ENCODE measurements at regions not wholly inside any gene's neighbourhood (a gene's known extent, or its start where the extent isn't known, plus 50 kb on each side); places are given as distances from the start of the nearest gene placed in this dataset.

- no peak for DNase-seq
Measured at GRCh38 chrX:137366018-137366633, 199.8 kb upstream of the ZIC3 start.

DNA sequence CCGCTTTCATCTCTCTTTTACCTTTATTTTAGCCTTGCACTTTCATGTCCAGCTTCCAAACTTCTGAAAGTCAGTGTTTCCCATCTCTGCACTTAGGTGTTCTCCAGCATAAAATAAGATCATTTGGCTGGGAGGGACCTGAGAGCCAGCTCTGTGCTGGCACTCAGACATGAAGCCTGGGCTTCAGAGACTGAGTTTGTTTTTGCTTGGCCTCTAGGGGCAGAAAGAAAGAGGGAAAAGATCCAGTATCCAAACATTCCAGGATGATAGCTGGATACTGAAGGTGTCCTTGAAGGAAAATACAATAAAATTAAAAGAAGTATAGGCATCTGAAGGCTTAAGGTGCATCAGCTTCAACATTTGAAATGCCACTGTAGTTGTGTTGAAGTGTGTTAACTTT lies 202.4 kb upstream of the ZIC3 start:
- no peak for DNase-seq

DNA sequence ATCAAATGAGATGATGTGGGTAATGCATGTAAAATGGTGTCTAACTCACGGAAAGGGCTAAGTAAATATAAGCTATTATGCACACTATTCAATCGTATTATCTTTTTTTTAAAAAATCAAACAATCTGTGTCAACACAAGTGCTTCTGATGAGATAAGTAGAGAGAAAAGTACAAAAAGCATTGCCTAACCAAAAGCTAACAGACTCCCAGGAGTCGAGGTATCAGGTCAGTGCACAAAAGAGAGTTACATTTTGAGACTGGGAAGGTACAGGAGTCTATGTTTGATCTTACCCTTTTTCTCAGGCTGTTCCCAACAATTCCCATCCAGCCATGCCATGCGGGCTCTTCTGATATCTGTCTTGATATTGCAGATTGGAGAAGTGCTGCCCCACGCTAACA lies 203.3 kb upstream of the ZIC3 start:
- no peak for DNase-seq

- no peak for DNase-seq
Measured at GRCh38 chrX:137354851-137355250, 211.1 kb upstream of the ZIC3 start.

GRCh38 chrX:137353404-137353803 lies 212.5 kb upstream of the ZIC3 start:
- DNase-seq = no peak

- DNase-seq = no peak
Measured at GRCh38 chrX:137352101-137352660, 213.7 kb upstream of the ZIC3 start.

- DNase-seq = no peak
Measured at GRCh38 chrX:137342969-137343368, 223.0 kb upstream of the ZIC3 start.

- no peak for DNase-seq
Measured at GRCh38 chrX:137313627-137314026, 252.3 kb upstream of the ZIC3 start.

DNA sequence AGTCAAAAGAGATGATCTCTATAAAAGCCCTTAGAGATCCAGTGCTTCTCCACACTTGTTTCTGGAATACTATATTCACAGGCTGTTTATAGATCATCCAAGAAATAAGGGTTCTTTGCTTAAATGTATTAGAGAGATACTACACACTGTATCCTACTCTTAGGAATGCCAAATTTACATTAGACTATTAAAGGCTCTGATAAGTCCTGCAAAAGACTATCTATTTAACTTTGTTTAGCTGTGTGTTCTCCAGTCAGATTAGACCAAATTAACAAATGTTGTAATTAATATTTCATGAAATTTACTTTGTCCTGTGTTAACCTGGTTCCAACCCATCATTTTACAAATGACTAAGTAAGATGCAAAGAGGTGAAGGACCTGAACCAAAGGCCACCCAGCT lies 260.5 kb upstream of the ZIC3 start:
- DNase-seq = no peak

- DNase-seq = no peak
Measured at GRCh38 chrX:137297167-137297566, 263.4 kb upstream of the GPR101 start.

DNA sequence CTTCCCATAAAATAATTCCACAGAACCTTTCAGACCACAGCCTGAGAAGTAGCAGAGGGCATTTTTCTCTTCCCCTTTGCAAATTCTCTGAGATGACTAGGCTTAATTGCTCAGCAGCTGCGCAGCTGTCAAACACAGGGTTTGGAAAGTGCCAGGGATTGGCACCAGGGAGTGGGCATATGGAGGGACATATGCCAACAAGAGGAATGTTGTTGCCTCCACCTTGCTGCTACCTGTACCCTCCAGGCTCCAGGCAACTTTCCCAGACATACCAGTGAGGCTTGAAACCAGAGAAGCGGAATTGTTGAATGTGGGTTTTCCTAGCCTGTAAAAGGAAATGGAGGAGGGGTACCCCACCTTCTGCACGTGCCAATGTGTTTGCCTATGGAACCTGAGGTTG lies 256.2 kb upstream of the GPR101 start:
- DNase-seq = no peak

GRCh38 chrX:137287191-137287590 lies 253.4 kb upstream of the GPR101 start:
- no peak for DNase-seq

DNA sequence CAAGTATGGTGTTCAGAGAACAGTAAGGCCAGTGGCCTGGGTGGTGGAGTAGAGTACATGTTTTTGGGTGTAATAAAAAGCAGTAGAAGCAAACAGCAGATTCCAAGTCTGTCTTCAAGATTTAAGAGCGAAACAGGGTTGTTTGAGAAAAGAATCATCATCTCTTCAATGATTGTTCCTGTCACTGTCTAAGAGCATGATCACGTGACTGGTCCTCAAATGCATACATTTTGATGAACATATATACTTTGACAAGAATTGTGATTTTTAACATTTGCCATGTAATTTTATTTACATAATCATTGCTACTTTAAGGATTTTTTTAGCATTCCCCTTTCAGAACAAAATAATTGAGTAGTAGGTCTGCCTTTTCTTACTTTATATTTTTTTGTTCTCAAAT lies 252.6 kb upstream of the GPR101 start:
- no peak for DNase-seq

- no peak for DNase-seq
Measured at GRCh38 chrX:137278825-137279224, 245.0 kb upstream of the GPR101 start.

- DNase-seq = no peak
Measured at GRCh38 chrX:137263374-137263773, 229.6 kb upstream of the GPR101 start.

DNA sequence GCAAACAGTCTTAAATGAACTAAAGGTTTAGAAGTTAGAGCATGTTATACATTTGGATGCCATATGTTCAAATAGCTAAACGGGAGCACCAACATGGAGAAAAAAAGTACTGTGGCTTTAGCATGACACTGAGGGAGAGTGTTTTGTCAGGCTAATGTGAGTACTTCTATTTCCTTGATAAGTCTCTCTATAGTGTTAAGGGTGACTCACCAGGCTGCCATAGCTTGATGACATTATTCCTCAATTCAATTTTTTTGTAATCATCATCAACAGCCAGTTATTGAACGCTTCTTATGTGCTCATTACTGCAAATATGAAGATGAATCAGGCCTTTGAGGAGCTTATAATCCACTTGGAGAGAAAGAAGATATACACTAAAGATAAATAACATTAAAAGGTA lies 211.4 kb upstream of the GPR101 start:
- DNase-seq = no peak

DNA sequence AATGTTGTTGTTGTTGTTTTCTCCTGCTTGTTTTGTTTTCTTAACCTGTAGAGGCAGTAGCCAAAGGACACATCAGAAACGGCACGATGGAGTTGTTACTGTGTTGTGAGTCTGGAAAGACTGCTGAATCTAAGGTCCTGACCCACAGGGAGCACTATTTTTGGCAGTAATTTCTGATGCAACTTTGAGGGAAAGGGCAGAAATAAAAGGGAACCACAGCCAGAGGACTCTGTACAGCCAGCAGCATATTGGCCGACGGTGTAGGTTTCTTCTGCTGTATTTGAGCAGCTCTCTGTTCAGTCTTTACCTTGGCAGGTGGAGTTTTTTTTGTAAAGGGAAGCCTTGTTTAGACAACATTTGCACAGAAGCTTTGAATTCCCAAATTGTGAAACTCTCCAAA lies 203.0 kb upstream of the GPR101 start:
- no peak for DNase-seq

DNA sequence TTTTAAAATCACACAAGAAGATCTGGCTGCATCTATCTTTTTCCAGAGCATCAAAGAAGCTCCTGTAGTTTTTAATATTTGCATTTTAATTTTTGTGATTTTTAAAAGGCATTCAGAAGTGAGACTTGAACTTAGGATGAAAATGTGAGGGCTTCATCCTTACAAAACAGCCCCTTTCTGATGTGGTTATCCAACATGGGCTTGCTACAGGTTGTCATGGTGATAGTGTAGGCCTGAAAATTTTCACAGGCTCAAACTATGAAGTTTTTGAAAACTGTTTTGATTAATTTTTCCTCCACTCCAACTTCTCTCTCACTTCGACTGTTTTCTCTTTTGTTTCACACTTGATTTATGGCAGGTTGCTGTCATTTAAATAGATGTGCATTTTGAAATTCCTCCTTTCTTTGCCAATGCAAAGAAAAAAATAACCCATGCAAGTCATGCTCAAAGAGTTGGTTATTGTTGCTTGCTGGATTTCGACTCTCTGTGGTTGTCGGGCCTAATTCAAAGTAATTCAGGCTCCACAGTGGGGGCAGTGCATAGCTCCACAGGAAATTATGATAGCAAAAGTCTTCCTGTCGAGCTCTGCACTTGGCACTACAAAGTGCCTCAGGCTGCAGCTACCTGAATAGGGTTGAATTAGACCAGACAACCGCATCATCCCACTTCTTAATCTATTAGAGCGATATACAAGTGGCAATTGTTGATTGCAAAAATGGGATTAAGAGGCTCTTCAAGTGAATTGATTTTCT lies 201.0 kb upstream of the GPR101 start:
- no peak for DNase-seq

DNA sequence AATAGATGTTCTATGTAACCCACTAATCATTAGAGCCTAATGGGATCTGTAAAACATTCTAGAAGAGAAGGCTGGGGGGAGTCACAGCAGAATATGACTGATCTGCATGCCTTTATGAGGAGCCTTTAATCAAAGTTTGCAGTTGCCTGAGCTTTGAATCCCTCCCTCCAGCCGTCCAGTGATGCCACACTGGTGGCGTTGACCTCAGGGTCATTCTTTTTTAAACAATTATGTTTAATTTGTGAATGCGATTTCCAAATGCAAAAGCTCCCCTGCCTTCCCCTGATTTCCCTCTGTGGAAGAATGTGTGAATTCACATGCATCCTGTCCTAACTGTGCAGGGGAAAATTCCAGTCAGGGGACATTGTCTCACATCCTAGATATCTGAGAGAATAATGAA lies 199.7 kb upstream of the GPR101 start:
- DNase-seq = no peak

DNA sequence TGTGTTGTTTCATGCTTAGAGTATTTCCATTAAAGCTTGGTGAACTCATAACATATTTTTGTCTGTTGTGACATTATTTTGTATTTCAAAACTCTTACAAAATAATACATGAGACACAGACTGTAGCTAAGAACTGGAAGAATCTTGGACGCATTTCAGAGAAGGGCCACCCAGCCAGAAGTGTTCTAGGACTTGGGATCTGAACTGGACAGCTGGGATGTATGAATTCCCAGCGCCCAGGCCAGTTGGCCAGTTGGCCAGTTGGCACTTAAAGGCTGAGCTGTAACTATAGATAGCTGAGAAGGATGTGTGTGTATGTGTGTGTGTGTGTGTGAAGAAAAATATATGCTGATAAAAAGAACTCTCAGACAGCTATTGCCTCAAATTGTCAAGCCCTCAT lies 193.4 kb upstream of the GPR101 start:
- DNase-seq = no peak

GRCh38 chrX:137215467-137215866 lies 181.7 kb upstream of the GPR101 start:
- no peak for DNase-seq

DNA sequence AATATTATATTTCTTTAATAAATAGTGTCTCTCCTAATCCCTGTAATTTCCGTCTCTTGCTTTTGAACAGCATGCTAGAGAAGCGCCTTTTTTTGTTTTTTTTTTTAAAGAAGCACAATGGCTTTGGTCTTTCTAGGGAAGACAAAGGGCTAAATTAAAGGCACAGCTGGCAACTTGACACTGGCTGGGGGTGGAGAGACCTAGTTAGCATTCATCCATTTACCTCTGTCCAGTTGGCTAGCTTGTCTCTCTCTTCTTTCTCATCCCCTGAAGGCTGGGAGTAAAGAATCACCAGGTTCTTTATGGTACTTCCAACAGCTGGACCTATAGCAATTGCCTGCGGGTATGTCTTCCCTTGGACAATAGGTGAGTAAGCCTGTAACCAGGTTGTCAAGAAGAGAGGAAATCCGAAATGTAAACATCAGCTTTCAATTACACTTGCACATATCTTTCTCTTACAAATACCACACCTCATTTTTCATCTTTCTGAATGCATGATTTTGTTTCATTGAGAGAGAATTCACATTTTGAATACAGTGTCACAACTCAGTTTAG lies 178.4 kb upstream of the GPR101 start:
- no peak for DNase-seq

DNA sequence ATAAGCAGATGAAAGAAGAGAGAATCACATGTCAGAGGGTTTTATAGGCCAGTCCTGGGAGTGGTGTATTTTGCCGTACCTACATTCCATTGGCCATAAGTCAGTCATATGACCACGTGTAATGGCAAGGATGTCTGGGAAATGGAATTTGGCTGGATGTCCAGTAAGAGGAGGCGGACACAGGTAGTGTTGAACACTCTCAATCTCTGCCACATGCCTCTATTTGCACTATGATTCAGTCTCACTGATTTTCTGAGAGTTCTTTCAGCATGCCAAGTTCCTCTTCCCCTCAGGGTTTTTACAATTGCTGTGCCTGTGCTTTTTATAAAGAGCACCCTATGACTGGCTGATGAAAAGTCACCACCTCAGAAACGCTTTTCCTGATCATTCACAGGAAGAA lies 164.2 kb upstream of the GPR101 start:
- DNase-seq = no peak

DNA sequence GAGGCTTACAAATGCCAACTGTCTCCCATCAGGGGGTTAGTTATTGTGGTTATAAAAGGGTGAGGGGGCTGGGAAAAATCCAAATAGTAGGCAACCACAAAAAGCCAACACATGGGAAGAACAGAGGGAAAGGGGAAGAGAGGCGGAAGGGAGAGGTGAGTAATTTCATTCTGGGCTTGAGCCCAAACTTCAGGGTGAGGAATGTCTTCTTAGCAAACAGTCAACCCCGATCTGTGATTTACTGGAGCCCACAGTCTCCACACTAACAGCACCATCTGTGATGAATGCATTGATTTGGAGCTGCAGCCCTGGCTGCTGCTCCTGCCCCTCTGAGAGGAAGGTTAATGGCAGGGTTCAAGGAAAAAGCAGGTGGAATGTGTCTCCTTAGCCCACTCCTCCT lies 162.2 kb upstream of the GPR101 start:
- DNase-seq = no peak

All from suppressor macrophage treated with lipopolysaccharide for 4 hours (primary cell).